CD4-positive, alpha-beta T cell (primary cell): ENCODE measurements at regions not wholly inside any gene's neighbourhood (a gene's known extent, or its start where the extent isn't known, plus 50 kb on each side); places are given as distances from the start of the nearest gene placed in this dataset.
"Not testable (repeated sequence)": the region's sequence is repeated elsewhere in the genome, so short reads cannot be mapped to it uniquely, and the experiment has no call there.

Experiments used
- ATAC-seq: fragments of 200-7000 bp; cut with Tn5 transposase; one replicate; pipeline ENCODE4 v1.10.0; 2022; ENCODE audit warnings: mild to moderate bottlenecking; ENCODE audit not compliant: poor library complexity
- CTCF ChIA-PET: fragments of 350-600 bp; sonication (Branson Sonifier 250); formaldehyde crosslinking; loops from one replicate; lab custom pipeline; 2021; ENCODE audit warnings: antibody characterized with exemption, inconsistent platforms; lab: Charles Lee
- POLR2A ChIA-PET: fragments of 350-600 bp; sonication (Branson Sonifier 250); formaldehyde crosslinking; loops from one replicate; lab custom pipeline; 2021; ENCODE audit warnings: antibody characterized with exemption, inconsistent platforms; lab: Charles Lee
- DNase-seq, 14 experiments: peaks; one replicate each; pipeline ENCODE4 v3.0.0-alpha.2; 2013 to 2020; ENCODE audit warnings: mixed read lengths in 2 of 14
- H3K27ac ChIP-seq, 2 donors: one replicate each; pipeline versions ENCODE4 v1.5.1 to v1.7.0; 2013; ENCODE audit warnings: low read length in 2 of 2, low read depth in 1 of 2, mild to moderate bottlenecking in 1 of 2
- H3K27me3 ChIP-seq, 2 experiments: 1 replicate in 1 of 2; 2 replicates in 1 of 2; pipeline versions ENCODE4 v1.6.1 to v1.7.0; 2013; ENCODE audit warnings: low read length in 2 of 2, control low read depth in 1 of 2, mild to moderate bottlenecking in 1 of 2, moderate library complexity in 1 of 2; ENCODE audit not compliant: insufficient read depth in 2 of 2, control insufficient read depth in 1 of 2
- H3K36me3 ChIP-seq: one replicate; pipeline ENCODE4 v1.6.1; 2013; ENCODE audit warnings: low read length, control low read depth; ENCODE audit not compliant: insufficient read depth
- H3K4me1 ChIP-seq: one replicate; pipeline ENCODE4 v1.6.1; 2013; ENCODE audit warnings: low read length, control low read depth; ENCODE audit not compliant: insufficient read depth
- H3K4me3 ChIP-seq: one replicate; pipeline ENCODE4 v1.5.1; 2013; ENCODE audit warnings: mild to moderate bottlenecking, low read length, moderate library complexity
- H3K9me3 ChIP-seq, 2 experiments: 1 replicate in 1 of 2; 2 replicates in 1 of 2; pipeline versions ENCODE4 v1.6.1 to v1.7.0; 2013; ENCODE audit warnings: low read length in 2 of 2, mild to moderate bottlenecking in 2 of 2, control low read depth in 1 of 2, moderate library complexity in 1 of 2; ENCODE audit not compliant: control insufficient read depth in 1 of 2, insufficient read depth in 1 of 2
- H3K27ac Mint-ChIP-seq: one replicate; pipeline ENCODE4 v1.8.0; 2020; ENCODE audit warnings: mixed read lengths
- H3K27me3 Mint-ChIP-seq: one replicate; pipeline ENCODE4 v1.8.0; 2021; ENCODE audit warnings: mixed read lengths
- H3K36me3 Mint-ChIP-seq: one replicate; pipeline ENCODE4 v1.8.0; 2021; ENCODE audit warnings: low read depth, mixed read lengths
- H3K4me1 Mint-ChIP-seq: one replicate; pipeline ENCODE4 v1.8.0; 2021; ENCODE audit warnings: low read depth, mixed read lengths
- H3K4me3 Mint-ChIP-seq: one replicate; pipeline ENCODE4 v1.8.0; 2020; ENCODE audit warnings: mild to moderate bottlenecking, mixed read lengths
- H3K9me3 Mint-ChIP-seq: one replicate; pipeline ENCODE4 v1.8.0; 2020; ENCODE audit warnings: mixed read lengths
- CTCF ChIP-seq: fragments of 200-600 bp; IDR thresholded peaks from one replicate; pipeline ENCODE4 v1.8.0; 2022; ENCODE audit warnings: antibody characterized with exemption, mild to moderate bottlenecking
- intact Hi-C, 2 experiments: fragments of 100-400 bp; cut with DNase I in 1 of 2; cut with micrococcal nuclease in 1 of 2; formaldehyde crosslinking; loops; one replicate each; pipeline versions ENCODE4 v1.15.1 to v1.9.0; 2023 to 2025; cut with DNase I, micrococcal nuclease

- H3K27ac ChIP-seq = no peak overlapping the region
- Mint-ChIP-seq H3K4me3 (no peak overlapping the region), H3K27me3 (peaks cover 42% of the 10 kb centered on the region), H3K27ac (no peak overlapping the region), H3K4me1 (no peaks in the 10 kb centered on the region), H3K36me3 (no peaks in the 10 kb centered on the region), H3K9me3 (no peaks in the 10 kb centered on the region)
- intact Hi-C loops = no loop called here
- no peaks in the 10 kb centered on the region for H3K36me3 ChIP-seq
- peaks cover 0 to 13% of the 10 kb centered on the region in 2 experiments for H3K9me3 ChIP-seq
- peaks cover 2 to 7% of the 10 kb centered on the region in 2 experiments for H3K27me3 ChIP-seq
- POLR2A ChIA-PET = no interaction called here
- no peak for ATAC-seq
- CTCF ChIA-PET = no interaction called here
- no peak overlapping the region for H3K4me3 ChIP-seq
- no peaks in the 10 kb centered on the region for H3K4me1 ChIP-seq
- TF ChIP-seq CTCF = no peak
- DNase-seq = no peak
Measured at GRCh38 chr16:55018881-55019280, 88.2 kb downstream of the IRX5 start.

GRCh38 chr16:55019419-55020131 is 88.9 kb downstream of the IRX5 start:
- H3K4me1 Mint-ChIP-seq = no peaks in the 10 kb centered on the region
- peaks cover 0 to 13% of the 10 kb centered on the region in 2 experiments for H3K9me3 ChIP-seq
- peaks cover 44% of the 10 kb centered on the region for H3K27me3 Mint-ChIP-seq
- ATAC-seq = no peak
- CTCF ChIA-PET = no interaction called here
- intact Hi-C loops = loop anchor here (5.0 to 10.0 kb wide), 2 partner anchors 1465 to 1467 kb away; no protein-coding TSS in a partner anchor
- no peaks in the 10 kb centered on the region for H3K36me3 Mint-ChIP-seq
- H3K4me3 ChIP-seq = no peak overlapping the region
- H3K36me3 ChIP-seq = no peaks in the 10 kb centered on the region
- H3K9me3 Mint-ChIP-seq = no peaks in the 10 kb centered on the region
- H3K27ac Mint-ChIP-seq = no peak overlapping the region
- H3K27ac ChIP-seq = no peak overlapping the region
- no peaks in the 10 kb centered on the region for H3K4me1 ChIP-seq
- H3K27me3 ChIP-seq = peaks cover 2 to 7% of the 10 kb centered on the region in 2 experiments
- no peak for TF ChIP-seq CTCF
- no peak overlapping the region for H3K4me3 Mint-ChIP-seq
- POLR2A ChIA-PET = no interaction called here
- DNase-seq = no peak

GRCh38 chr16:55021595-55022475 is 91.2 kb downstream of the IRX5 start:
- H3K4me3 Mint-ChIP-seq = no peak overlapping the region
- peak in 1 of 14 experiments; percentile 5 for DNase-seq
- Histone ChIP-seq H3K27ac (no peak overlapping the region), H3K4me1 (no peaks in the 10 kb centered on the region), H3K4me3 (no peak overlapping the region), H3K9me3 (peaks cover 0 to 13% of the 10 kb centered on the region in 2 experiments), H3K27me3 (peaks cover 2 to 7% of the 10 kb centered on the region in 2 experiments), H3K36me3 (no peaks in the 10 kb centered on the region)
- H3K4me1 Mint-ChIP-seq = no peaks in the 10 kb centered on the region
- no peak for TF ChIP-seq CTCF
- H3K27ac Mint-ChIP-seq = no peak overlapping the region
- no peaks in the 10 kb centered on the region for H3K9me3 Mint-ChIP-seq
- ATAC-seq = no peak
- CTCF ChIA-PET = no interaction called here
- H3K36me3 Mint-ChIP-seq = no peaks in the 10 kb centered on the region
- peaks cover 50% of the 10 kb centered on the region for H3K27me3 Mint-ChIP-seq
- intact Hi-C loops = loop anchor here (5.0 to 10.0 kb wide), 2 partner anchors 1467 to 1470 kb away; no protein-coding TSS in a partner anchor
- POLR2A ChIA-PET = no interaction called here

- H3K4me3 Mint-ChIP-seq, H3K27me3 ChIP-seq, H3K27ac ChIP-seq, H3K9me3 Mint-ChIP-seq, H3K4me1 ChIP-seq, DNase-seq, H3K36me3 ChIP-seq, H3K4me3 ChIP-seq, CTCF ChIA-PET, H3K36me3 Mint-ChIP-seq, POLR2A ChIA-PET, H3K9me3 ChIP-seq, ATAC-seq, H3K4me1 Mint-ChIP-seq, H3K27ac Mint-ChIP-seq: not testable (repeated sequence)
- peaks cover 35% of the 10 kb centered on the region for H3K27me3 Mint-ChIP-seq
- intact Hi-C loops = loop anchor here in 1 of 2 experiments (10.0 kb wide), 1 partner anchor 1472 kb away; no protein-coding TSS in a partner anchor
Measured at GRCh38 chr16:55027260-55027659, 96.6 kb downstream of the IRX5 start.
